AG09319 (cell line): ENCODE measurements at regions not wholly inside any gene's neighbourhood (a gene's known extent, or its start where the extent isn't known, plus 50 kb on each side); places are given as distances from the start of the nearest gene placed in this dataset.

Source experiments
- DNase-seq: peaks from one replicate; pipeline ENCODE4 v3.0.0-alpha.2; 2010; ENCODE audit warnings: low read depth; ENCODE audit errors: extremely low read depth
- TF ChIP-seq, protein P1 (sequence below): IDR thresholded peaks from 2 replicates; pipeline ENCODE4 v1.5.1; 2011; ENCODE audit warnings: low read depth, mild to moderate bottlenecking, inconsistent platforms, low read length, moderate library complexity

DNA sequence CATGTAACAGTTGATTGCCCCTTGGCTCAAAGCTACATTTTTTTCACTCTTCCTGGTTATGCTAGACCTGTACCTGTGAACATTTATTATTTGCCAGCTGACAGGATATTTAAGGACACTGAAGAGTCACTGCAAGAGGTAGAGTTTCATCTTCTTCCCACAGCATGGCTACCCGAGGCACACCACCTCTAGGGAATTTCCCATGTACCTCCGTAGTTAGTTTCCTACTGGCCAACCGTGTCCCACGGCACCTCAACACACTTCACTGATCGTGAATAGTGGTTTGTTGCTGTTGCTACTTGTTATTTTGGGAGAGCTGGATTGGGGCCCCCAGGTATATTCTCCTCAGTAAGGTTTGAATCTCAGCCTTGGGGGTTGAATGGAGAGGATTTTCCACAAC lies 648.6 kb downstream of the SEMA5A start:
- DNase-seq, result no peak
- TF ChIP-seq, protein P1, sequence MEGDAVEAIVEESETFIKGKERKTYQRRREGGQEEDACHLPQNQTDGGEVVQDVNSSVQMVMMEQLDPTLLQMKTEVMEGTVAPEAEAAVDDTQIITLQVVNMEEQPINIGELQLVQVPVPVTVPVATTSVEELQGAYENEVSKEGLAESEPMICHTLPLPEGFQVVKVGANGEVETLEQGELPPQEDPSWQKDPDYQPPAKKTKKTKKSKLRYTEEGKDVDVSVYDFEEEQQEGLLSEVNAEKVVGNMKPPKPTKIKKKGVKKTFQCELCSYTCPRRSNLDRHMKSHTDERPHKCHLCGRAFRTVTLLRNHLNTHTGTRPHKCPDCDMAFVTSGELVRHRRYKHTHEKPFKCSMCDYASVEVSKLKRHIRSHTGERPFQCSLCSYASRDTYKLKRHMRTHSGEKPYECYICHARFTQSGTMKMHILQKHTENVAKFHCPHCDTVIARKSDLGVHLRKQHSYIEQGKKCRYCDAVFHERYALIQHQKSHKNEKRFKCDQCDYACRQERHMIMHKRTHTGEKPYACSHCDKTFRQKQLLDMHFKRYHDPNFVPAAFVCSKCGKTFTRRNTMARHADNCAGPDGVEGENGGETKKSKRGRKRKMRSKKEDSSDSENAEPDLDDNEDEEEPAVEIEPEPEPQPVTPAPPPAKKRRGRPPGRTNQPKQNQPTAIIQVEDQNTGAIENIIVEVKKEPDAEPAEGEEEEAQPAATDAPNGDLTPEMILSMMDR, result no peak

DNA sequence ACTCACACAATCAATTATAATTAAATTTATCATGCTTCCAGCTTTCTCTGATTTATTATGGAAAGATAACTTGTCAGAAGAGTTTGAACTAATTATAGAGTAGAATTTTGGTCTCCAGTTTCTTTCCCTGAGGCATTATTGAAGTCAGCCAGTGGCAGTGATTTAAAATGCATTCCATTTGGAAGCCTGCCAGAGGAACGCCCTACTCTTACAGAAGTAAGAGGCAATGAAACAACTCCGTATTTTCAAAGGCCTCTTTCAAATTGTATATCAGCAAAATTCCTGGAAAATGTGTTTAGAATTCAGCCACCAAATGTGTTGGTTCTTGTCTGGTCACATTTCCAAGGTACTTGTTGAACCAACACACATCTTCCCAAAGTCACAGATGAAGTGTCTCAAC lies 640.9 kb downstream of the SEMA5A start:
- TF ChIP-seq, protein P1, result no peak
- peak; percentile 76 for DNase-seq

DNA sequence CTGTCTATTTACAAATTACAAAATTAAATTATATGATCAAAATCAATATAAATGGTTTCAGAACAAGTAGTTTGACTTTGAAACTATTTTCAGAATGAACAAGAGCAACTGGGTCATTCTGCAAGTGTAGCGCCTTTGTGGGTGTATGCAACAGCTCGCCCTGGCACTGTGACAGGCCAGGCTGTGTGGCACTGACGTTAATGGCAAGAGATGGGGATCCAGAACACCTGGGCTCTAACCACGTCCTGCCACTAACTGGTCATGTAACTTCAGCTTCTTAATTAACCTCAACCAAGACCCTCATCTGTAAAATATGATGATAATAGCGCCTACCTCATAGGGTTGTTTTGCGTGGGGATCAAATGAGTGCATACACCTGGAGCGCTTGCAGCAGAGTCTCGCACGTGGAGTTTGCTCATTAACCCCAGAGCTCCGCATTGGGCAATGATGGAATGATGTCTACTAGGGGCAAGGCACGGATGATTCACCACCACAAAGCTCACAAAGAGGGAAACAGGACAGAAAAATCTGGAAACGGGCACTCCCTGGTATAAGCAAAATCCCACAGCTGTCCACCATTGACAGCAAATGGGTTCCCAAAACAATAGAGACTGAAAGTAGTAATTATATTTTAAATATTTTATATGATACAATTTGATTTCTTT lies 639.4 kb downstream of the SEMA5A start:
- TF ChIP-seq, protein P1, result no peak
- DNase-seq, result no peak

DNA sequence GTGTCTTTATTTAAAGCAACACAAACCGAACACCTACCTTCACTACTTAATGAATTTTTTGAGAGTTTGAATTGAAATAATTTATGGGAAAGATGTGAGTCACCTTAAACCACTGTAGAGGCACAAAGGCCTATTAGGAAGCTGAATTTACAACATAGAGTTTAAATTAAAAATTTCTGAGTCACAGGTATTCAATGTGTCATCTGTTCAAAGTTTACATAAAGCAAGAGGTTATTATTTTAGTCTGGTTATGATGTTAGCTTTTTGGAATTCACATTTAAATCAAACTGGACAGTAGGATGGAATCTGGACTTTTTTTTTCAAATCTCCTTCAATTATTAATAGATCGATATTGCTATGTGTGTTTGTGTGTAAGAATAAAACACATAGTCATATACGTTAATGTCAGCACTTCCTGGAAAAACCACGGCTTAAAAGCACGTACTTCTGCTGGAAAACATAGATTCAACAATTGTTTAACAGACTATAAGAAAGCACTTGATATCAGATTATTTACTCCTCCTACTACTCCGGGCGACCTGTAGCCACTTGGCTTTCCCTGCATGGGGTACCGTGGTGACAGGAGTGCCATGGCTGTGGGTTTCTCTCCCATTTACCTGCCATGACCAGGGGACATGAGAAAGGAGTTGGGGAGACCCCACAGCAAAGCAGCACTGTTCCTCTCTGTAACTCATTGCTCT lies 638.6 kb downstream of the SEMA5A start:
- no peak for DNase-seq

DNA sequence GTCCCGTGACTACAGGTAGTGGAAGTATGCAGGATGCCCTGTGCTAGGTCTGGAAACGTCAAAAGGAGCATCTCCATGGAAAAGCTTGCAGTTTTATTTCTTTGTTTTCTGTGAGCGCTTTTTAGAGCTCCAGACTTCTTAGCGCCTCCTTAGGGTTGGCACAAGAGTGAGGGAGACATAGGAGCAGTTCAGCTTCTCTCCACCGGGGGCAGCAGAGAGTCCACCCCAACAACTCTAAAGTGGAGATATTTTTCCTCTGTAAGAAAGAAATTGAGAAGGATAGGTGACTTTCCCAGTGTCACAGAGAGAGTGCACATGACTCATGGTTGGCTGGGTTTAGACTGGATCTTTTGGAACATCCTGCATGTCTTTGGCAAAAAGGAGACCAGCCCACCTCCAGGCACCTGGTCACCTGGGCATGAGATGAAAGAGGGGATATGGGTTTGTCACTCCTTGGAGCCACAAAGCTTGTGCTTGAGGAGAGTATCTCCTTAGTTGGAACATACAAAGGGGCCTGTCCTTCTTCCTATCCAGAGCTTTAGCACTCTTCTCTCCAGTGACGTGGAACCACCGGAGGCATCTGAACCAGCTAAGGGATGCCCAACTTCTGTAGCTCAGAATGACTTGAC lies 637.7 kb downstream of the SEMA5A start:
- no peak for DNase-seq
- TF ChIP-seq, protein P1, result peak; percentile 70

More for the DNA sequence above, 638.6 kb downstream of the SEMA5A start:
- TF ChIP-seq, protein P1, result no peak

DNA sequence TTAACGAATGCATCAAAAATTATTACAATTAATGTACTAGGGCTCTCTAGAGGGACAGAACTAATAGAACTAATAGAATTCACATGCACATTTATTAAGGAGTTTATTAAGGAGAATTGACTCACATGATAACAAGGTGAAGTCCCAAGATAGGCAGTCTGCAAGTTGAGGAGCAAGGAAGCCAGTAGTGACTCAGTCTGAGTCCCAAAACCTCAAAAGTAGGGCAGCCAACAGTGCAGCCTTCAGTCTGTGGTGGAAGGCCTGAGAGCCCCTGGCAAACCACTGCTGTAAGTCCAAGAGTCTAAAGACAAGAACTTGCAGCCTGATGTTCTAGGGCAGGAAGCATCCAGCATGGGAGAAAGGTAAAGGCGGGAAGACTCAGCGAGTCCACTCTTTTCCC lies 633.8 kb downstream of the SEMA5A start:
- TF ChIP-seq, protein P1, result no peak
- no peak for DNase-seq

DNA sequence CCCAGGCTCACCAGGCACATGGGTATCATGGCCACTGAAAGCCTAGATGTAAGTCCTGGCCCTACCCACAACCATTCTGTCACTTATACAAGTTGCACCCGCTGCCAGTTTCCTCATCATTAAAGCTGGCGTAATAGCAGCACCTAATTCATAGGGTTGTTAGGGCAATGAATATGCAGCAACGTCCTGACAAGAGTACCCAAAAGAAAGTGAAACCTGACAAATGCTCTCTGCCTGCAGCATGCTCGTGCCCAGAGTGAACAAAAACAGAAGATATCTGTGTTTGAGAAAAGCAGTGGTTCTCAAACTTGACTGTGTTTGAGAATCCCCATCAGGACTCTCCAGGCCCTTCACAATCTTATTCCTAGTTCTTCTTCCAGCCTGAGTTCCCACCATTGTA lies 632.4 kb downstream of the SEMA5A start:
- DNase-seq, result no peak
- TF ChIP-seq, protein P1, result no peak
